ENCODE measurements at regions not wholly inside any gene's neighbourhood (a gene's known extent, or its start where the extent isn't known, plus 50 kb on each side); places are given as distances from the start of the nearest gene placed in this dataset.
A peak's percentile ranks its signal among the peaks of the same experiment; 100 is the strongest.

DNA sequence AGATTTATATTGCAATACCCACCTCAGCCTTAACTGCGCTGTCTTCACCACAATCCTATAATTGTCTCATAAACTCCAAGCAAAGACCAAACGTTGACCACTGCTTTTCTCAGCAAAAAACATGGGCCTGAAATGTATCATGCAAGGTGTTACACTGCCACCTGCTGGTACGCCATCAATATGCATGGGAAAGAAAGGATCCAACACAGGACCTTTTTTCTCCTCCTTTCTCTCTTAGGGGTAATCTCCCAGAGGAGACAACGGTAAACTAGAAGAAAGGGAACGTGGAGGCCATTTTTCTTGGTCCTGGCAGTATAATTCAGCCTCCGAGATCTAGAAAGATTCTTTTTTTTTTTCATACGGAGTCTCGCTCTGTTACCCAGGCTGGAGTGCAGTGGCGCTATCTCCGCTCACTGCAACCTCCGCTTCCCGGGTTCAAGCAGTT is 79.1 kb upstream of the MPP7 start:
- Histone ChIP-seq H3K9me3 (no peaks in the 10 kb centered on the region), H3K4me3 (ENCODE audit: low read depth, low read length) (no peak overlapping the region), H3K27me3 (replicated peaks; ENCODE audit: control insufficient read depth, insufficient read depth, low read length) (no peaks in the 10 kb centered on the region), H3K36me3 (ENCODE audit: control insufficient read depth, insufficient read depth, low read length) (no peaks in the 10 kb centered on the region), H3K4me1 (peaks cover 30% of the 10 kb centered on the region)
- Mint-ChIP-seq H3K27ac (ENCODE audit: unreplicated experiment) (no peak overlapping the region), H3K4me3 (ENCODE audit: unreplicated experiment) (no peak overlapping the region), H3K36me3 (ENCODE audit: insufficient read depth, unreplicated experiment) (peaks cover 5% of the 10 kb centered on the region), H3K4me1 (ENCODE audit: low read depth, unreplicated experiment) (peaks cover 44% of the 10 kb centered on the region), H3K9me3 (ENCODE audit: unreplicated experiment) (peaks cover 10% of the 10 kb centered on the region), H3K27me3 (ENCODE audit: insufficient read depth, unreplicated experiment) (no peaks in the 10 kb centered on the region)
- TF ChIP-seq, protein P1, sequence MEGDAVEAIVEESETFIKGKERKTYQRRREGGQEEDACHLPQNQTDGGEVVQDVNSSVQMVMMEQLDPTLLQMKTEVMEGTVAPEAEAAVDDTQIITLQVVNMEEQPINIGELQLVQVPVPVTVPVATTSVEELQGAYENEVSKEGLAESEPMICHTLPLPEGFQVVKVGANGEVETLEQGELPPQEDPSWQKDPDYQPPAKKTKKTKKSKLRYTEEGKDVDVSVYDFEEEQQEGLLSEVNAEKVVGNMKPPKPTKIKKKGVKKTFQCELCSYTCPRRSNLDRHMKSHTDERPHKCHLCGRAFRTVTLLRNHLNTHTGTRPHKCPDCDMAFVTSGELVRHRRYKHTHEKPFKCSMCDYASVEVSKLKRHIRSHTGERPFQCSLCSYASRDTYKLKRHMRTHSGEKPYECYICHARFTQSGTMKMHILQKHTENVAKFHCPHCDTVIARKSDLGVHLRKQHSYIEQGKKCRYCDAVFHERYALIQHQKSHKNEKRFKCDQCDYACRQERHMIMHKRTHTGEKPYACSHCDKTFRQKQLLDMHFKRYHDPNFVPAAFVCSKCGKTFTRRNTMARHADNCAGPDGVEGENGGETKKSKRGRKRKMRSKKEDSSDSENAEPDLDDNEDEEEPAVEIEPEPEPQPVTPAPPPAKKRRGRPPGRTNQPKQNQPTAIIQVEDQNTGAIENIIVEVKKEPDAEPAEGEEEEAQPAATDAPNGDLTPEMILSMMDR (IDR thresholded peaks at IDR 0.05; ENCODE audit: insufficient read depth in 1 of 2, low read depth in 1 of 2, low read length in 1 of 2, severe bottlenecking in 1 of 2, unreplicated experiment in 1 of 2), result peak; percentile 96 to 97
- intact Hi-C loops (cut with micrococcal nuclease; ENCODE audit: unreplicated experiment), result loop anchor here (1.0 to 5.0 kb wide), 6 partner anchors 15 to 640 kb away; partner anchors contain the start of gene MPP7
- ChIA-PET CTCF (interaction anchor here (0.7 to 5.8 kb wide), 6 partner anchors 15 to 133 kb away, joined by 3 to 174 read pairs (median 6); partner anchors contain the start of gene MPP7), POLR2A (interaction anchor here (3.4 kb wide), 1 partner anchor 79 kb away, joined by 48 read pairs; the partner anchor contains the start of gene MPP7)
- no TSS peak for BruUV-seq (replicated peaks)
- peak; percentile 93 to 95 for DNase-seq

DNA sequence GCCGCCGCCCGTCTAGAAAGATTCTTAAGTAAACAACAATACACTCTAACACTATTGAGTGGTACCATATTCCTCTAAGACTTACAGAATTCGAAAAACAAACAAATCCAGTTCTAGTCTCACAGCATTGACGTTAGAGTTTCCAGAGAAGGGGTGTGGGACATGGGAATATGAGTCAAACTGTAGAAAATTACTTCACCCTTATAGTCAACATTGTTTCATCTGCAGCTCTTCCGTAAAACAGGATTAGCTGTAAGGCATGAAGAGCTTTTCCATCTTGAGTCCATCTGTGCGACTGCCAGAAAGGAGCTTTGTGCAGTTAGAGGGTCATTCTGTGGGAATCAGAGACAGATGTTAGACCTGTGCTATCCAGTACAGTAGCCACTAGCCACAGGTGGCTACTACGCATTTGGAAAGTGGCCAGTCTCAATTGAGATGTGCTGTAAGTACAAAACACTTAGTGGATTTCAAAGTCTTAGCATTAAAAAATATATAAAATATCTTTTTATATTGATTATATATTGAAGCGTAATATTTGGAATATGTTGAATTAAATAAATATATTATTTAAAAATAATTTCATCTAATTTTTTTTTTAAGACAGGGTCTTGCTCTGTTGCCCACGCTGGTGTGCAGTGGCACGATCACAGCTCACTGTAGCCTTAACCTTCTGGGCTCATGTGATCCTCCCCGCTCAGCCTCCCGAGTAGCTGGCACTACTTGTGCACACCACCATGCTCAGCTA is 79.8 kb upstream of the MPP7 start:
- H3K27ac Mint-ChIP-seq (ENCODE audit: unreplicated experiment), result no peak overlapping the region
- H3K27me3 Mint-ChIP-seq (ENCODE audit: insufficient read depth, unreplicated experiment), result no peaks in the 10 kb centered on the region
- Histone ChIP-seq H3K36me3 (ENCODE audit: control insufficient read depth, insufficient read depth, low read length) (no peaks in the 10 kb centered on the region), H3K27me3 (replicated peaks; ENCODE audit: control insufficient read depth, insufficient read depth, low read length) (no peaks in the 10 kb centered on the region), H3K4me1 (peaks cover 26% of the 10 kb centered on the region), H3K9me3 (no peaks in the 10 kb centered on the region), H3K4me3 (ENCODE audit: low read depth, low read length) (no peak overlapping the region)
- no TSS peak for BruUV-seq (replicated peaks)
- H3K9me3 Mint-ChIP-seq (ENCODE audit: unreplicated experiment), result peaks cover 10% of the 10 kb centered on the region
- CTCF ChIA-PET, result interaction anchor here (0.5 to 5.8 kb wide), 5 partner anchors 25 to 132 kb away, joined by 3 to 174 read pairs (median 5); partner anchors contain the start of gene MPP7
- intact Hi-C loops (cut with micrococcal nuclease; ENCODE audit: unreplicated experiment), result loop anchor here (1.0 to 5.0 kb wide), 3 partner anchors 132 to 640 kb away; no protein-coding TSS in a partner anchor
- no peak overlapping the region for H3K4me3 Mint-ChIP-seq (ENCODE audit: unreplicated experiment)
- TF ChIP-seq, protein P1 (IDR thresholded peaks at IDR 0.05; ENCODE audit: insufficient read depth in 1 of 2, low read depth in 1 of 2, low read length in 1 of 2, severe bottlenecking in 1 of 2, unreplicated experiment in 1 of 2), result no peak
- POLR2A ChIA-PET, result interaction anchor here (1.1 kb wide), 1 partner anchor 79 kb away, joined by 3 read pairs; no protein-coding TSS in a partner anchor
- H3K4me1 Mint-ChIP-seq (ENCODE audit: low read depth, unreplicated experiment), result peaks cover 42% of the 10 kb centered on the region
- peaks cover 5% of the 10 kb centered on the region for H3K36me3 Mint-ChIP-seq (ENCODE audit: insufficient read depth, unreplicated experiment)
- no peak for DNase-seq

DNA sequence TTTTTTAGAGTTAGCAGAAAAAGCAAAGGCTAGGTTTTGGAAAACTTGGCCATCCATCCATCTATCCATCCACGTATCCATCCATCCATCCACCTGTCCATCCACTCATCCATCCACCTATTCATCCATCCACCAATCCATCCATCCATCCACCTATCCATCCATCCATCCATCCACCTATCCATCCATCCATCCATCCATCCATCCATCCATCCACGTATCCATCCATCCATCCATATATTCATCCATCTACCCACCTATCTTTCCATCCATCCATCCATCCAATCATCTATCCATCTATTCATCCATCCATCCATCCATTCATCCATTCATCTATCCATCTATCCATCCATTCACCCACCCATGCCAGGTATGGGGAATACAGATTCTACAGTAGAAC is 81.7 kb upstream of the MPP7 start:
- H3K27me3 ChIP-seq (replicated peaks; ENCODE audit: control insufficient read depth, insufficient read depth, low read length), result no peaks in the 10 kb centered on the region
- CTCF ChIA-PET, result interaction anchor here (1.3 to 2.2 kb wide), 2 partner anchors 9 to 82 kb away, joined by 4 to 14 read pairs; partner anchors contain the start of gene MPP7
- DNase-seq, result no peak
- no peaks in the 10 kb centered on the region for H3K9me3 ChIP-seq
- TF ChIP-seq, protein P1 (IDR thresholded peaks at IDR 0.05; ENCODE audit: insufficient read depth in 1 of 2, low read depth in 1 of 2, low read length in 1 of 2, severe bottlenecking in 1 of 2, unreplicated experiment in 1 of 2), result no peak
- intact Hi-C loops (cut with micrococcal nuclease; ENCODE audit: unreplicated experiment), result loop anchor here (5.0 kb wide), 2 partner anchors 202 to 642 kb away; no protein-coding TSS in a partner anchor
- Mint-ChIP-seq H3K27ac (ENCODE audit: unreplicated experiment) (no peak overlapping the region), H3K4me3 (ENCODE audit: unreplicated experiment) (no peak overlapping the region), H3K36me3 (ENCODE audit: insufficient read depth, unreplicated experiment) (no peaks in the 10 kb centered on the region), H3K9me3 (ENCODE audit: unreplicated experiment) (peaks cover 10% of the 10 kb centered on the region), H3K4me1 (ENCODE audit: low read depth, unreplicated experiment) (peaks cover 35% of the 10 kb centered on the region), H3K27me3 (ENCODE audit: insufficient read depth, unreplicated experiment) (no peaks in the 10 kb centered on the region)
- no peaks in the 10 kb centered on the region for H3K36me3 ChIP-seq (ENCODE audit: control insufficient read depth, insufficient read depth, low read length)
- H3K4me1 ChIP-seq, result peaks cover 26% of the 10 kb centered on the region
- H3K4me3 ChIP-seq (ENCODE audit: low read depth, low read length), result no peak overlapping the region
- no TSS peak for BruUV-seq (replicated peaks)
- POLR2A ChIA-PET, result no interaction called here

All from Caco-2 (cell line).